HEK293T (cell line): ENCODE measurements at regions not wholly inside any gene's neighbourhood (a gene's known extent, or its start where the extent isn't known, plus 50 kb on each side); places are given as distances from the start of the nearest gene placed in this dataset.

Source experiments
- ARNT ChIP-seq: fragments of 450-650 bp; IDR thresholded peaks from 2 replicates; pipeline ENCODE4 v1.6.1; 2017; ENCODE audit warnings: mild to moderate bottlenecking
- ELF4 ChIP-seq: fragments of 450-650 bp; IDR thresholded peaks from 2 replicates; pipeline ENCODE4 v1.6.1; 2017; ENCODE audit warnings: antibody characterized with exemption
- FOXA1 ChIP-seq: fragments of 450-650 bp; IDR thresholded peaks from 2 replicates; pipeline ENCODE4 v1.6.1; 2016; ENCODE audit warnings: mild to moderate bottlenecking
- HDGF ChIP-seq: fragments of 450-650 bp; IDR thresholded peaks from 2 replicates; pipeline ENCODE4 v1.6.1; 2017; ENCODE audit warnings: antibody characterized with exemption, borderline replicate concordance
- NFRKB ChIP-seq: fragments of 450-650 bp; IDR thresholded peaks from 2 replicates; pipeline ENCODE4 v1.6.1; 2016; ENCODE audit warnings: mild to moderate bottlenecking, moderate library complexity
- TARDBP ChIP-seq: fragments of 450-650 bp; IDR thresholded peaks from 2 replicates; pipeline ENCODE4 v1.6.1; 2016

DNA sequence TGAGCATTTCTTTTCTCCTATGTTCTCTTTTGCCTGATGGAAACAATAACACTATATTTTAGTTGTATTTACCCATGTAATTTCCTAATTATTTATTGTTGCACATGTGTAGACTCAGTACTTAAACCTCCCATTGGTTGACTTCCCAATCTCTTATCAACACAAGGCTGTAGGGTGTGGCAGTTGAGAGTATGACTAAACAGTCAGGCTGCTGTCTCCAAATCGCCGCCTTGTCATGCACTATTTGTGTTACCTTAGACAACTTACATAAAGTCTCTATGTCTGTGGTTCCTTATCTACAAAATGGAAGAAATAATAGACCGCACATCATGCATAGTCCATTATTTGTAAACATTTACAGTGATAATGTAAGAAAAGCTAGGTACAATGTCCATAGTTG is 68.9 kb upstream of the EFNA5 start:
- no peak for TF ChIP-seq HDGF
- TF ChIP-seq ELF4, result no peak
- TF ChIP-seq ARNT, result no peak
- no peak for TF ChIP-seq FOXA1
- TF ChIP-seq NFRKB, result no peak
- TF ChIP-seq TARDBP, result no peak
